ENCODE measurements at regions not wholly inside any gene's neighbourhood (a gene's known extent, or its start where the extent isn't known, plus 50 kb on each side); places are given as distances from the start of the nearest gene placed in this dataset.

DNA sequence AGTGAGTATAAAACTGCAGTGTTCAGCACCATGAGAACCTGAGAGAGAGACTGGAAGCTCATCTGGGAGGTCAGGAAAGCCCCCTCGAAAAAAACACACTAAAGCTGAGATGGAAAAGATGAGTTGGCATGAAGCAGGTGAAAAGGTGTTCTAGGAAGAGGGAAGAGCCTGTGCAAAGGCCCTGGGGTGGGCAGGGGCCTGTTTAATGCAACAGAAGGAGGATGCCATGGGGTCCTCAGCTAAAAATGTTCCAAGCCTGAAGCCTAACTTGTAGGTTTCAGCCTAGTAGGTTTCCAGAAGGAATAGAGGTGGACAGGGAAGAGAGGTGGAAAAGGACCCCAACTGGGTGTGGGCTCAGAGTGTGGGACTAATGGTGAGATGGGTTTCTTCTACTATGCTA is 242.3 kb upstream of the ZFHX3 start:
- H2AFZ ChIP-seq (ENCODE audit: insufficient read depth, low read length, poor library complexity), result no peak overlapping the region
- no peak overlapping the region for H2AK5ac ChIP-seq (ENCODE audit: low read length)
- H3K23ac ChIP-seq (ENCODE audit: low read length), result no peak overlapping the region
- no peak overlapping the region for H2BK12ac ChIP-seq (ENCODE audit: low read length)
- no peak overlapping the region for H2BK120ac ChIP-seq (ENCODE audit: insufficient read depth, low read length, poor library complexity)
- no CpG with 5 or more reads among the region's 1 CpG for WGBS (ENCODE audit: extremely low coverage, insufficient coverage, insufficient read length)
- no peak overlapping the region for H4K8ac ChIP-seq (ENCODE audit: low read depth, low read length)
- H3K27ac ChIP-seq (ENCODE audit: low read depth, low read length), result no peak overlapping the region
- H3K36me3 ChIP-seq (ENCODE audit: control insufficient read depth in 1 of 2, insufficient read depth in 2 of 2, low read length in 2 of 2), result no peaks in the 10 kb centered on the region
- H3K14ac ChIP-seq (ENCODE audit: low read length), result no peak overlapping the region
- H3K4me3 ChIP-seq (ENCODE audit: low read depth, low read length), result no peak overlapping the region
- no peak overlapping the region for H3K9ac ChIP-seq (ENCODE audit: low read length)
- H4K91ac ChIP-seq (ENCODE audit: low read depth, low read length), result no peak overlapping the region
- no peak overlapping the region for H2BK5ac ChIP-seq (ENCODE audit: low read depth, low read length, poor library complexity)
- no peak overlapping the region for H4K12ac ChIP-seq (ENCODE audit: low read depth, low read length)
- no peaks in the 10 kb centered on the region for H3K27me3 ChIP-seq (ENCODE audit: insufficient read depth, low read length)
- H3K79me2 ChIP-seq (ENCODE audit: control insufficient read depth, insufficient read depth, low read length, poor library complexity), result no peaks in the 10 kb centered on the region
- H3K9me3 ChIP-seq (ENCODE audit: insufficient read depth, low read depth, low read length), result peaks cover 9% of the 10 kb centered on the region
- H3K18ac ChIP-seq (ENCODE audit: low read length), result no peak overlapping the region
- H3K79me1 ChIP-seq (ENCODE audit: low read length), result no peaks in the 10 kb centered on the region
- H3K4me1 ChIP-seq (ENCODE audit: control insufficient read depth in 1 of 2, insufficient read depth in 2 of 2, low read length in 2 of 2), result no peaks in the 10 kb centered on the region
- H3K4me2 ChIP-seq (ENCODE audit: low read length), result no peak overlapping the region
- no peak for DNase-seq
- no peak overlapping the region for H3K4ac ChIP-seq (ENCODE audit: low read depth, low read length)

DNA sequence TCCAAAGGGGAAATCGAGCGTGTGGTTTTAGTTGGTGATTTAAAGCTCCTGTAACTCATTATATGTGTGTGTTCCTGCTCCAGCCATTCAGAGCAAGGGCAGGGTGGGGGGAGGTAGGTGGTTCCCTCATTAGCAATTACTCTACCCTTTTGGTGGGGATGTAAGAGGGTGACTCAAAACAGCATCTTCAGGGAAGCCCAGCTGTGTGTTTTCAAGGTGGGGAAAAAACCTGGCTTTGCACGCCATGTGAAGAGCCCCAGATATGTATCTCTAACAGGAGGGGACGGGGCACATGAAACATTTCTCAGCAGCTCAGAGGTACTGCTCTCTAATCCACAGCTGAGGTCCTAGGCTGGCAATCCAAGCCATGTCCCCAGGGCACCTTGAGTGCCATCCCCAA is 241.3 kb upstream of the ZFHX3 start:
- Histone ChIP-seq H3K27me3 (ENCODE audit: insufficient read depth, low read length) (no peaks in the 10 kb centered on the region), H3K18ac (ENCODE audit: low read length) (no peak overlapping the region), H4K12ac (ENCODE audit: low read depth, low read length) (no peak overlapping the region), H2BK120ac (ENCODE audit: insufficient read depth, low read length, poor library complexity) (no peak overlapping the region), H2BK12ac (ENCODE audit: low read length) (no peak overlapping the region), H3K27ac (ENCODE audit: low read depth, low read length) (no peak overlapping the region), H3K23ac (ENCODE audit: low read length) (no peak overlapping the region), H4K91ac (ENCODE audit: low read depth, low read length) (no peak overlapping the region), H3K4me3 (ENCODE audit: low read depth, low read length) (no peak overlapping the region), H3K4me1 (ENCODE audit: control insufficient read depth in 1 of 2, insufficient read depth in 2 of 2, low read length in 2 of 2) (no peaks in the 10 kb centered on the region), H3K14ac (ENCODE audit: low read length) (no peak overlapping the region), H3K9ac (ENCODE audit: low read length) (no peak overlapping the region), H3K79me2 (ENCODE audit: control insufficient read depth, insufficient read depth, low read length, poor library complexity) (no peaks in the 10 kb centered on the region), H2AK5ac (ENCODE audit: low read length) (no peak overlapping the region), H3K79me1 (ENCODE audit: low read length) (no peaks in the 10 kb centered on the region), H3K9me3 (ENCODE audit: insufficient read depth, low read depth, low read length) (peaks cover 9% of the 10 kb centered on the region), H2BK5ac (ENCODE audit: low read depth, low read length, poor library complexity) (no peak overlapping the region), H4K8ac (ENCODE audit: low read depth, low read length) (no peak overlapping the region), H3K36me3 (ENCODE audit: control insufficient read depth in 1 of 2, insufficient read depth in 2 of 2, low read length in 2 of 2) (no peaks in the 10 kb centered on the region), H3K4ac (ENCODE audit: low read depth, low read length) (no peak overlapping the region), H3K4me2 (ENCODE audit: low read length) (no peak overlapping the region), H2AFZ (ENCODE audit: insufficient read depth, low read length, poor library complexity) (no peak overlapping the region)
- DNase-seq, result no peak
- no CpG with 5 or more reads among the region's 4 CpGs for WGBS (ENCODE audit: extremely low coverage, insufficient coverage, insufficient read length)

DNA sequence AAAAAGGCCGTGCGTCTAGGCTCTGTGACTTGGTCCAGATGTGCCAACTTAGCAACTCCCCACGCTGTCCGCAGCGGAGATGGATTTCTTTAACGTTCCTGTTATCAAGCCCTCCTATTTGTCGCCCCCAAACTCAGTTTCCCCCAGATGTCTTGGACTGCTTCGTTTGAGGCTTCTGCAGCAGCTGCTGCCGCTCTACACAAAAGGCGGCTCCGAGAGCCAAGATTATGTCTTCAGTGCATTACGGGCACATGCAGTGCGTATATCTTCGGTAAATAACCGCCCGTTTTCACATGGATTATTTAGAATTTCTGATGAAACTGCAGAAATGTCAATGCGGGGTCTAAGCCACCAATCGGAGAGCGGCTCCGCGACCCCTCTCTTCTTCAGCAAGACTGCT is 240.6 kb upstream of the ZFHX3 start:
- Histone ChIP-seq H2AK5ac (ENCODE audit: low read length) (no peak overlapping the region), H3K4me3 (ENCODE audit: low read depth, low read length) (no peak overlapping the region), H2BK5ac (ENCODE audit: low read depth, low read length, poor library complexity) (no peak overlapping the region), H3K4me2 (ENCODE audit: low read length) (no peak overlapping the region), H3K36me3 (ENCODE audit: control insufficient read depth in 1 of 2, insufficient read depth in 2 of 2, low read length in 2 of 2) (no peaks in the 10 kb centered on the region), H2AFZ (ENCODE audit: insufficient read depth, low read length, poor library complexity) (no peak overlapping the region), H3K9ac (ENCODE audit: low read length) (no peak overlapping the region), H3K79me1 (ENCODE audit: low read length) (no peaks in the 10 kb centered on the region), H3K4me1 (ENCODE audit: control insufficient read depth in 1 of 2, insufficient read depth in 2 of 2, low read length in 2 of 2) (no peaks in the 10 kb centered on the region), H2BK12ac (ENCODE audit: low read length) (no peak overlapping the region), H4K8ac (ENCODE audit: low read depth, low read length) (no peak overlapping the region), H3K27ac (ENCODE audit: low read depth, low read length) (no peak overlapping the region), H2BK120ac (ENCODE audit: insufficient read depth, low read length, poor library complexity) (no peak overlapping the region), H3K18ac (ENCODE audit: low read length) (no peak overlapping the region), H3K27me3 (ENCODE audit: insufficient read depth, low read length) (no peaks in the 10 kb centered on the region), H4K12ac (ENCODE audit: low read depth, low read length) (no peak overlapping the region), H3K23ac (ENCODE audit: low read length) (no peak overlapping the region), H3K14ac (ENCODE audit: low read length) (no peak overlapping the region), H4K91ac (ENCODE audit: low read depth, low read length) (no peak overlapping the region), H3K9me3 (ENCODE audit: insufficient read depth, low read depth, low read length) (peaks cover 9% of the 10 kb centered on the region), H3K79me2 (ENCODE audit: control insufficient read depth, insufficient read depth, low read length, poor library complexity) (no peaks in the 10 kb centered on the region), H3K4ac (ENCODE audit: low read depth, low read length) (no peak overlapping the region)
- DNase-seq, result no peak
- no CpG with 5 or more reads among the region's 21 CpGs for WGBS (ENCODE audit: extremely low coverage, insufficient coverage, insufficient read length)

DNA sequence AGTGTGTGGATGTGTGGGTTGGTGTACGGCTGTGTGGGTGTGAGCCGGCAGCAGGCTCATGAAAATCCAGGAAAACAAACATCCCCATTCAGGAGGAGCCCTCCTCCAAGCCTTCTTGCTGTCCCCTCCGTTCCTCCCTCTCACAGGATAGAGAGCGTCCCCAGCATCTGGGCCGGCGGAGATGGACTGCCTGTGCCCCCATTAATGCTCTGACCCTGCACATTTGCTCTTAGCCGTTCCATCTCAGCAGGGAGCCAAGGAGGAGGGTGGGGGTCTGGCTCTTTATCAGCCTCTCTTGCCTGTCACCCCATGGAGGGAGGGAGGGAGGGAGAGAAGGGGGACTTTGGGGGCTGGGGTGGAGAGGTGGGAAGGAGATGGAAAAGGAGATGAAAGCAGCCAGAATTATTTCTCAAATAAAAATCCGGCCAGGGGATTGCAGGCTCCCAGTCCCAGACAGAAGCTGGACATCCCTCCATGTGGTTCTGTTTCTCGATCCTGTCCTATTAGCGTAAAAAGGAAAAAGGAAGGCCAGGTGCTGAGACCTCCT is 240.0 kb upstream of the ZFHX3 start:
- H3K4me3 ChIP-seq (ENCODE audit: low read depth, low read length), result no peak overlapping the region
- peaks cover 9% of the 10 kb centered on the region for H3K9me3 ChIP-seq (ENCODE audit: insufficient read depth, low read depth, low read length)
- DNase-seq, result no peak
- no peaks in the 10 kb centered on the region for H3K4me1 ChIP-seq (ENCODE audit: control insufficient read depth in 1 of 2, insufficient read depth in 2 of 2, low read length in 2 of 2)
- no peak overlapping the region for H2BK5ac ChIP-seq (ENCODE audit: low read depth, low read length, poor library complexity)
- H3K18ac ChIP-seq (ENCODE audit: low read length), result no peak overlapping the region
- H2AK5ac ChIP-seq (ENCODE audit: low read length), result no peak overlapping the region
- H3K27me3 ChIP-seq (ENCODE audit: insufficient read depth, low read length), result no peaks in the 10 kb centered on the region
- H2AFZ ChIP-seq (ENCODE audit: insufficient read depth, low read length, poor library complexity), result no peak overlapping the region
- no peak overlapping the region for H2BK120ac ChIP-seq (ENCODE audit: insufficient read depth, low read length, poor library complexity)
- H3K36me3 ChIP-seq (ENCODE audit: control insufficient read depth in 1 of 2, insufficient read depth in 2 of 2, low read length in 2 of 2), result no peaks in the 10 kb centered on the region
- WGBS (ENCODE audit: extremely low coverage, insufficient coverage, insufficient read length), result no CpG with 5 or more reads among the region's 10 CpGs
- no peak overlapping the region for H4K8ac ChIP-seq (ENCODE audit: low read depth, low read length)
- no peak overlapping the region for H4K12ac ChIP-seq (ENCODE audit: low read depth, low read length)
- no peak overlapping the region for H2BK12ac ChIP-seq (ENCODE audit: low read length)
- H3K14ac ChIP-seq (ENCODE audit: low read length), result no peak overlapping the region
- H3K4me2 ChIP-seq (ENCODE audit: low read length), result no peak overlapping the region
- no peak overlapping the region for H3K23ac ChIP-seq (ENCODE audit: low read length)
- H4K91ac ChIP-seq (ENCODE audit: low read depth, low read length), result no peak overlapping the region
- no peaks in the 10 kb centered on the region for H3K79me1 ChIP-seq (ENCODE audit: low read length)
- no peak overlapping the region for H3K9ac ChIP-seq (ENCODE audit: low read length)
- no peak overlapping the region for H3K4ac ChIP-seq (ENCODE audit: low read depth, low read length)
- no peak overlapping the region for H3K27ac ChIP-seq (ENCODE audit: low read depth, low read length)
- H3K79me2 ChIP-seq (ENCODE audit: control insufficient read depth, insufficient read depth, low read length, poor library complexity), result no peaks in the 10 kb centered on the region
